ENCODE measurements at regions not wholly inside any gene's neighbourhood (a gene's known extent, or its start where the extent isn't known, plus 50 kb on each side); places are given as distances from the start of the nearest gene placed in this dataset.
A peak's percentile ranks its signal among the peaks of the same experiment; 100 is the strongest.

- Histone ChIP-seq H3K9me3 (ENCODE audit: low read depth) (no peaks in the 10 kb centered on the region), H3K4me2 (ENCODE audit: unreplicated experiment) (no peak overlapping the region), H3K79me2 (ENCODE audit: insufficient read depth) (no peaks in the 10 kb centered on the region), H4K20me1 (ENCODE audit: insufficient read depth) (no peaks in the 10 kb centered on the region), H3K36me3 (ENCODE audit: low read depth) (no peaks in the 10 kb centered on the region), H3K9me2 (ENCODE audit: insufficient read depth) (no peaks in the 10 kb centered on the region), H3F3A (ENCODE audit: insufficient read depth) (no peaks in the 10 kb centered on the region), H3K27me3 (replicated peaks; ENCODE audit: insufficient read depth) (no peaks in the 10 kb centered on the region), H2AFZ (no peak overlapping the region), H3K9ac (no peak overlapping the region), H3K4me3 (no peak overlapping the region), H3K4me1 (ENCODE audit: insufficient read depth) (no peaks in the 10 kb centered on the region), H3K27ac (no peak overlapping the region)
- DNase-seq, result no peak
- in situ Hi-C loops (cut with MboI), result no loop called here
- TF ChIP-seq EZH2 (IDR thresholded peaks at IDR 0.05; ENCODE audit: insufficient read depth, poor library complexity, severe bottlenecking) (no peak), EZH2phosphoT487 (IDR thresholded peaks at IDR 0.05; ENCODE audit: insufficient read depth, low read depth) (no peak)
- 67 to 71% methylated on average over 9 of the region's 9 CpGs for WGBS, 2 experiments (ENCODE audit: low coverage in 1 of 2, low lambda C conversion rate in 2 of 2, missing lambda C conversion rate in 2 of 2)
Observed at GRCh38 chr6:155582016-155582991, 126.7 kb upstream of the NOX3 start.

GRCh38 chr6:155580904-155581303 lies 125.3 kb upstream of the NOX3 start:
- no peaks in the 10 kb centered on the region for H3F3A ChIP-seq (ENCODE audit: insufficient read depth)

GRCh38 chr6:155578251-155578650 lies 122.6 kb upstream of the NOX3 start:
- Histone ChIP-seq H3K36me3 (ENCODE audit: low read depth) (no peaks in the 10 kb centered on the region), H3K4me3 (no peak overlapping the region), H3K9ac (no peak overlapping the region), H3K27ac (no peak overlapping the region), H3K9me2 (ENCODE audit: insufficient read depth) (no peaks in the 10 kb centered on the region), H3K4me1 (ENCODE audit: insufficient read depth) (no peaks in the 10 kb centered on the region), H3K4me2 (ENCODE audit: unreplicated experiment) (no peak overlapping the region), H3K27me3 (replicated peaks; ENCODE audit: insufficient read depth) (no peaks in the 10 kb centered on the region), H3K9me3 (ENCODE audit: low read depth) (no peaks in the 10 kb centered on the region), H4K20me1 (ENCODE audit: insufficient read depth) (no peaks in the 10 kb centered on the region), H2AFZ (no peak overlapping the region), H3F3A (ENCODE audit: insufficient read depth) (no peaks in the 10 kb centered on the region), H3K79me2 (ENCODE audit: insufficient read depth) (no peaks in the 10 kb centered on the region)
- TF ChIP-seq EZH2phosphoT487 (IDR thresholded peaks at IDR 0.05; ENCODE audit: insufficient read depth, low read depth), result no peak
- in situ Hi-C loops (cut with MboI), result no loop called here
- no peak for DNase-seq

More at GRCh38 chr6:155580904-155581303, 125.3 kb upstream of the NOX3 start:
- Histone ChIP-seq H3K36me3 (ENCODE audit: low read depth) (no peaks in the 10 kb centered on the region), H3K4me2 (ENCODE audit: unreplicated experiment) (no peak overlapping the region), H3K4me3 (no peak overlapping the region), H3K9me3 (ENCODE audit: low read depth) (no peaks in the 10 kb centered on the region), H3K9me2 (ENCODE audit: insufficient read depth) (no peaks in the 10 kb centered on the region), H3K9ac (no peak overlapping the region), H3K4me1 (ENCODE audit: insufficient read depth) (no peaks in the 10 kb centered on the region), H3K79me2 (ENCODE audit: insufficient read depth) (no peaks in the 10 kb centered on the region), H3K27me3 (replicated peaks; ENCODE audit: insufficient read depth) (no peaks in the 10 kb centered on the region), H4K20me1 (ENCODE audit: insufficient read depth) (no peaks in the 10 kb centered on the region), H2AFZ (no peak overlapping the region), H3K27ac (no peak overlapping the region)
- TF ChIP-seq EZH2phosphoT487 (IDR thresholded peaks at IDR 0.05; ENCODE audit: insufficient read depth, low read depth) (no peak), EZH2 (IDR thresholded peaks at IDR 0.05; ENCODE audit: insufficient read depth, poor library complexity, severe bottlenecking) (no peak)
- DNase-seq, result peak; percentile 2
- 0 to 6% methylated on average over 2 of the region's 2 CpGs for WGBS, 2 experiments (ENCODE audit: low coverage in 1 of 2, low lambda C conversion rate in 2 of 2, missing lambda C conversion rate in 2 of 2)
- in situ Hi-C loops (cut with MboI), result no loop called here

- H3F3A ChIP-seq (ENCODE audit: insufficient read depth), result no peaks in the 10 kb centered on the region
- H3K4me2 ChIP-seq (ENCODE audit: unreplicated experiment), result no peak overlapping the region
- no peaks in the 10 kb centered on the region for H3K27me3 ChIP-seq (replicated peaks; ENCODE audit: insufficient read depth)
- H3K27ac ChIP-seq, result no peak overlapping the region
- no peaks in the 10 kb centered on the region for H3K79me2 ChIP-seq (ENCODE audit: insufficient read depth)
- no peak overlapping the region for H2AFZ ChIP-seq
- no peaks in the 10 kb centered on the region for H3K4me1 ChIP-seq (ENCODE audit: insufficient read depth)
- H3K9ac ChIP-seq, result no peak overlapping the region
- no peaks in the 10 kb centered on the region for H4K20me1 ChIP-seq (ENCODE audit: insufficient read depth)
- H3K9me2 ChIP-seq (ENCODE audit: insufficient read depth), result no peaks in the 10 kb centered on the region
- no peak overlapping the region for H3K4me3 ChIP-seq
- DNase-seq, result no peak
- TF ChIP-seq EZH2phosphoT487 (IDR thresholded peaks at IDR 0.05; ENCODE audit: insufficient read depth, low read depth) (no peak), EZH2 (IDR thresholded peaks at IDR 0.05; ENCODE audit: insufficient read depth, poor library complexity, severe bottlenecking) (no peak)
- peaks cover 3% of the 10 kb centered on the region for H3K9me3 ChIP-seq (ENCODE audit: low read depth)
- 29 to 35% methylated on average over 4 of the region's 4 CpGs for whole genome bisulfite sequencing, 2 experiments (ENCODE audit: low coverage in 1 of 2, low lambda C conversion rate in 2 of 2, missing lambda C conversion rate in 2 of 2)
- in situ Hi-C loops (cut with MboI), result no loop called here
- no peaks in the 10 kb centered on the region for H3K36me3 ChIP-seq (ENCODE audit: low read depth)
Observed at GRCh38 chr6:155561966-155562364, 106.3 kb upstream of the NOX3 start.

Data from GM23248 (cell line).